ENCODE measurements at regions not wholly inside any gene's neighbourhood (a gene's known extent, or its start where the extent isn't known, plus 50 kb on each side); places are given as distances from the start of the nearest gene placed in this dataset.

- TF ChIP-seq EZH2 (IDR thresholded peaks at IDR 0.05; ENCODE audit: borderline replicate concordance, low read length), result no peak
- TF ChIP-seq, protein P1, sequence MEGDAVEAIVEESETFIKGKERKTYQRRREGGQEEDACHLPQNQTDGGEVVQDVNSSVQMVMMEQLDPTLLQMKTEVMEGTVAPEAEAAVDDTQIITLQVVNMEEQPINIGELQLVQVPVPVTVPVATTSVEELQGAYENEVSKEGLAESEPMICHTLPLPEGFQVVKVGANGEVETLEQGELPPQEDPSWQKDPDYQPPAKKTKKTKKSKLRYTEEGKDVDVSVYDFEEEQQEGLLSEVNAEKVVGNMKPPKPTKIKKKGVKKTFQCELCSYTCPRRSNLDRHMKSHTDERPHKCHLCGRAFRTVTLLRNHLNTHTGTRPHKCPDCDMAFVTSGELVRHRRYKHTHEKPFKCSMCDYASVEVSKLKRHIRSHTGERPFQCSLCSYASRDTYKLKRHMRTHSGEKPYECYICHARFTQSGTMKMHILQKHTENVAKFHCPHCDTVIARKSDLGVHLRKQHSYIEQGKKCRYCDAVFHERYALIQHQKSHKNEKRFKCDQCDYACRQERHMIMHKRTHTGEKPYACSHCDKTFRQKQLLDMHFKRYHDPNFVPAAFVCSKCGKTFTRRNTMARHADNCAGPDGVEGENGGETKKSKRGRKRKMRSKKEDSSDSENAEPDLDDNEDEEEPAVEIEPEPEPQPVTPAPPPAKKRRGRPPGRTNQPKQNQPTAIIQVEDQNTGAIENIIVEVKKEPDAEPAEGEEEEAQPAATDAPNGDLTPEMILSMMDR (IDR thresholded peaks at IDR 0.05; ENCODE audit: low read length), result no peak
Observed at GRCh38 chr2:175838979-175839378, 163.1 kb downstream of the LNPK start.
